HG03442 (cell line): ENCODE measurements at regions not wholly inside any gene's neighbourhood (a gene's known extent, or its start where the extent isn't known, plus 50 kb on each side); places are given as distances from the start of the nearest gene placed in this dataset.
"Not testable (repeated sequence)": the region's sequence is repeated elsewhere in the genome, so short reads cannot be mapped to it uniquely, and the experiment has no call there.

Experiments
- ATAC-seq: cut with Tn5 transposase; IDR thresholded peaks from one replicate; pipeline ENCODE4 v1.9.1; 2021; ENCODE audit warnings: mild to moderate bottlenecking, moderate library complexity; ENCODE audit not compliant: unreplicated experiment

DNA sequence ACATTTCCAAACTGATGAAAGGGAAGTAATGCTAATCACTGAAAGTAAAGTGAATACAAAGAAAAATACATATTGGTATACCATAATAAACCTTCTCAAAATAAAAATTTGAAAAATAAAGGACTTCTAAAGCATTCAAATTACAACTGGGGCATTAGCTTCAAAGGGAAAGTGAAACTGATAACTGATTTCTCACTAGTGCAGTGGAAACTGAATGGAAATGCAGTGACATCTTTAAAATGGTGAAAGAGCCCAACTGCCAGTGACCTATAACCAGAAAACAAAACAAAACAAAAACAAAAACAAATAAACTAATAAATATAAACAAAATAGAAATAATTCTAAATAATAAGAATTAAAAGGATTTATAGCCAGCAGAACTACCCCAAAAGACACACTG is 297.5 kb upstream of the GRIN3A start:
- ATAC-seq, result peak; percentile 77

GRCh38 chr9:102032614-102033013 is 294.2 kb upstream of the GRIN3A start:
- ATAC-seq, result no peak

DNA sequence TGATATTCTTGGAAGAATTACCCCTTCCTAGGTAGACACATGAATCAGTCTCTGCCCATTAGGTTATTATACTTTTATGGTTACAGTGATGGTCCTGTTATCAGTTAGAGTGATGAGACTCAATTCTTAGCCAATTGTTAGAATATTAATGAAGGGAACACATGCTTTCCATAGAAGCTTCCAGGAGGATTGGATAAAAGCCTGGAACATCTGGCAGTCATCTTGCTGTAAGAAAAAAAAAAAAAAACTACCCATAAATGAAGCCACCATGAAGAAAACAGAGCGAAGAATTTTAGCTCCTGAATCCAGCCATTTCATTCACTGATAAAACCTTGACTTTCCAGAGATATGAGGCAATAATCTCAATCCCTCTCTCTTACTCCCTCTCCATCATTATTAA is 262.5 kb upstream of the GRIN3A start:
- no peak for ATAC-seq

DNA sequence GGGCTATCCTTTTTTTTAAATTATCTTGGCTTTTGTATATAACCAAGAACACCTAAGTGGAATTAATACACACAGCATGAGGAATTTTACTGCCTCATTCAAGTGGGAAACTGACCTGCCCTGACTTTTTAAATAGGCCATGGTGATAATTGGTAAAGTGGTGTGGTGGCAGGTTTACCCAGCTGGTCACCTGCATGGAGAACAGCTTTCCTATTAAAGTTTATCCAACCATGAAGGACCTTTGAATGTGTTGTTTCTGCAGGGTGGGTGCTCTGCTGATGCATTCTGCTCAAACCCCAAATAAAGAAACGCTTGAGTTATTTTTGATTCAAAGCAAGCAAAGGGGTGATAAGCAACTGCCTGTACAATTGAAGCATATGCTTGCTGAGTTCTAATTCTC is 261.0 kb upstream of the GRIN3A start:
- no peak for ATAC-seq

DNA sequence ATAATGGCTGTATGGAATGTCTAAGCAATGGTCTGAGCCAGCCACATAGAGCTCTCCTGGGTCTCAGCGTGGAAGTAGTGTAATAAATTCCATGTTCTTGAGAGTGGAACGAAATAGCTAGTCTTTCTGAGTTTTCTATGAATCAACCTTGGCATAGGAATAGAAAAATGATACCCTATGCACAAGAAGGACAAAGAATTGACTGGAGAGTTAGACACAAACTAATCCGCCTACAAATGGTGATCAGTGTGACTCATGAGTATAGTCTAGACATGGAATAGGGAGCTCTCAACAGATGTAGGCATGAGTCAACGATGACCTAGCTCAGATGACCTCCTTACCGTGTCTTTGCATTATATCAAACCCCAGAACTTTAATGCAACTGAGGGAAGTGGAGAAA is 256.8 kb upstream of the GRIN3A start:
- no peak for ATAC-seq

DNA sequence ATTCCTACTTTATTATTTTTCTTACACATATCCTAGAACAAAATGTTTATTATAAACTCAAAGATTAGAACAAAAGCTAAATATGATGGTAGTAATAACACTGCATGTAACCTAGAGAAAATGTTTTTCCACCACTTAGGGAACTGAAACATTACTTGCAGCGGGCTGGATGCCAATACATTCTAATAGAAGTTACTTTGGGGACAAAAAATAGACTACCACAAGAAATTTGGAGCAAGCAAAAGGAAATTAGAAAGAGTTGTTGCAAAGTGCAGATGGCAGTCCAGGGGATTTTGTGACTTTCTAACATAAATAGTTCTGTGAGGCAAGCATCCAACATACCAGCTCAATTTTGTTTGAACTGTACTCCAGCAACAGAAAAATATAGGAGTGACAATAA is 255.3 kb upstream of the GRIN3A start:
- ATAC-seq, result no peak

DNA sequence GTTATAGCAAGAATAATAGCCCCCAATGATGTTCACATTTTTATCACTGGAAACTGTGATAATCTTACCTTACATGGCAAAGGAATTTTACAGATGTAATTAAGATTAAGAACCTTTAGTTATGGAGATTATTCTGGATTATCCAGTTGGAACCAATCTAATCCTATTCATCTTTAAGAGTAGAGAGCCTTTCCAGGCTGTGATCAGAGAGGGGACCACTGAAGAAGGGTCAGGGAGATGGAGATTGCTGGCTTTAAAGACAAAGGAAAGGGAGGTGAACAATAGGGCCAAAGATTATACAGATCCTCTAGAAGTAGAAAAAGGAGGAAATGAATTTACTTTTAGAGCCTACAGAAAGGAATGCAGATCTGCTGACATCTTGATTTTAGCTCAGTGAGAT is 253.5 kb upstream of the GRIN3A start:
- ATAC-seq, result no peak

- peak; percentile 83 for ATAC-seq
Measured at GRCh38 chr9:101977614-101978210, 239.3 kb upstream of the GRIN3A start.

- no peak for ATAC-seq
Measured at GRCh38 chr9:101970609-101971008, 232.2 kb upstream of the GRIN3A start.

GRCh38 chr9:101968392-101968791 is 229.9 kb upstream of the GRIN3A start:
- no peak for ATAC-seq

DNA sequence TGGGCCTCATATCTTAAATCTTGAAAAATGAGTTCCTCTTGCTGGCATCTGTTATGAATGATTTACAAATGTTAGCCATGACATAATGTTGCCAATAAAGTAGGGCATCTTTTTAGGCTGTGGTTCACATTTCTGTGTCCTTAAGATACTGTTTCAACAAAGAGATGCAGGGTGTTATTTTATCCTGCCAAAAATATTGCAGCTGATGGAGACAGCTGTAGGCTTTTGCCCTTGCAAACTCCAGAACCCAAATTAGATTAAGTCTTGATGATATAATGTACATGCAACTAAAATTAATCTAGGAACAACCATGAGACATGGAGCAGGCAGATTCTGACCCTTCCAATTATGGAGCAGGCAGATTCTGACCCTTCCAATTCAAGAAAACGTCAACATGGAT is 228.2 kb upstream of the GRIN3A start:
- no peak for ATAC-seq

- ATAC-seq, result no peak
Measured at GRCh38 chr9:101957705-101958104, 219.3 kb upstream of the GRIN3A start.

DNA sequence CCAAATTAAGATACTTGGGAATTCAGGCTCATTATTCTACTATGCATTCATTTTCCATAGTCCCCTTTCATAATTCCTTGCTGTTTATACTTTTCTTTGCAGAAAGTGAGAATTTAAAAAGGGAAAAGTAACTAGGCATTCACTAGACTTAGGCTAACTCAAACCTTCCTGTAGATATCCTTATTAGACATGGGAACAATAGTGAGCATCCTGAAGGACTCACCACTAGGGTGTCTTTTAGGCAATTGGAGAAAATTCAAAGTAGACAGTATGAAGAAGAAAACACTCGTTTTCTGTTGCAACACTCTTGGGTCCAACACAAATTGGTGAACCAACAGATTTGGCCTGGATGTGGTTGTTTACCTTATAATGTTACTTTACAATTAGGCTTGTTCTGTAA is 213.2 kb upstream of the GRIN3A start:
- no peak for ATAC-seq

DNA sequence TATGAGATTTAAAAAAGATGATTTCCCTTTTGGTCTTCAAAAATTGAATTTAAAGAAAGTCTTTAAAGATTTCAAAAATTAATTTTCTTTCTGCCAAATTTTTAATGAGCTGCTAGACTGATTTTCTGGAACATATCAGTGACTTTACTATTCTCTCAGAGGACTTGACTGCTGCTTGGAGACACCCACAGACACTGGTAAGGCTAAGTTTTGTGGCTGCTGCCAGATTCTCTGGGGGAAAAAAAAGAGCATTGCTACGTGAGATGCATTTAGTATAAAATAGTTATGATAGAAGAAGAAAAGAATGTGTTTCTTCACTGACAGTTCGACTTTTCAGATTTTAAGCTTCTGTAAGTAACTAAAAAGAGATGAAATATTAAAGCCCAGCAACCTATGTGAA is 193.3 kb upstream of the GRIN3A start:
- ATAC-seq, result no peak

DNA sequence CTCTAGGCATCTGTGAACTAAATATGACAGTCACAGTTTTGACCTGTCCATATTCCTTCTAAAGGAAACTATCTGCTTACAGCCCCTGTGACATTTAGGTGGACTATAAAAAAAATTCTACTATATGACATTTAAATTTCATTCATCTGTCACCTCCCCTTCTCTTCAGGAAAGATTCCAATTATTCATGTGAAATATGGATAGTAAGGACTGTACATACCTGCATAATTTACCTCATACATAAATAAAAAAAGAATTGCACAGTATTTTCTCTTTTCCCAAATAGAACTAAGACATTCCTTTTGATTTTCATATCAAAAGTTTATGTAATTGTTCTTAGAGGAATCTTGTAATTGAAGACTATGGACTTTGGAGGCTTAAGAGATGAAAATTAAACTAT is 192.3 kb upstream of the GRIN3A start:
- no peak for ATAC-seq

DNA sequence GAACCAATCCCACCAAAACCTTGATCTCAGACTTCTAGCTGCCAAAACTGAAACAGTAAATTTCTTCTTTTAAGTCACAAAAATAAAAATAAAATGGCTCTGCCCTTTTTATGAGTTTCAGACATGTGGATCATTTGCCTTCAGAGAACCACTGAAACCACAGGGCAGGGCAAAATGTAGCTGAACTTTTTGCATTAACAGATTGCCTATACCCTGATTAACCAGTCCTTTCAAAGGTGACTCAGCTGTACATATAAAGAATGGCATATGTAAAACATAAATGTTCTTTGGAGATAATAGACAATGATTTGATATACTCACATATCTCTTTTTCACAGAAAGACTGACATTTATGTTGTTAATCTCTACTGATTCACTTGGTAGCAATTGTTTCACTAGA is 187.1 kb upstream of the GRIN3A start:
- ATAC-seq, result no peak

DNA sequence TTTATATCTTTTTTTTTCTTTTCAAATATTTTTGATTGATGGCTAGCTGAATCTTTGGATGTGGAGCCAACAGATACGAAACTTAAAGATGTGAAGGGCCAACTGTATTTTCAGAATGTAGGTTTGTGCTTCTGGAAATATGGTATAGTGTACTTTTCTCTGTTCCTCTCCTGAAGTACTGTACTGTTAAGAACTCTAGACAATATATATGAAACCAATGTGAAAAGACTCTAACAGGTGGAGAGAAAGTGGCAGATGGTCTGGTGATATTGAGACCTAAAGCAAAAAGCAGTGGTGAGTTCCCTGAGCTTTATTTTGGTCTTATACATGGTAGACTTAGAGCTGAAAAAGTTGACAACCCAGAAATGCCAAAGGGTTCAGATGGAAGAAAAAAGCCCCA is 185.0 kb upstream of the GRIN3A start:
- ATAC-seq, result no peak

- ATAC-seq, result not testable (repeated sequence)
Measured at GRCh38 chr9:101916948-101917347, 178.5 kb upstream of the GRIN3A start.

GRCh38 chr9:101915482-101915881 is 177.0 kb upstream of the GRIN3A start:
- ATAC-seq, result no peak

- ATAC-seq, result no peak
Measured at GRCh38 chr9:101912698-101913097, 174.3 kb upstream of the GRIN3A start.

DNA sequence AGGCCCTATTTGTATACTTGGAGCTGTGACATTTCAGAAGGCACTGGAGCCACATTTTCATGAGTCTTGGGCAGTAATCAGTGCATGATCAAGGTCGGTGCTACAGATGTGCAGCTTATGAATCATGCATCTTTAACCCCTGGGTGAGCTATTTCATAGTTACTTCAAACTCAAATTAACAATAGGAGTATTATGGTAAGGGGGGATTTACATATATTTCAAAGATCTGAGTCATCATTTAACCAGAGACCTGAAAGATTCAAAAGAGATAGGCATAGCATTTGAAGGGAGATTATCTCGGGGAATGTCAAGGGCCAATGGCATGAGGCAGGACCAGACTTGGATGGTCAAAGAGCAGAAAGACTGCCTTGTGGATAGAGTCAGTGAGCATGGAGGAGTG is 169.0 kb upstream of the GRIN3A start:
- ATAC-seq, result no peak

DNA sequence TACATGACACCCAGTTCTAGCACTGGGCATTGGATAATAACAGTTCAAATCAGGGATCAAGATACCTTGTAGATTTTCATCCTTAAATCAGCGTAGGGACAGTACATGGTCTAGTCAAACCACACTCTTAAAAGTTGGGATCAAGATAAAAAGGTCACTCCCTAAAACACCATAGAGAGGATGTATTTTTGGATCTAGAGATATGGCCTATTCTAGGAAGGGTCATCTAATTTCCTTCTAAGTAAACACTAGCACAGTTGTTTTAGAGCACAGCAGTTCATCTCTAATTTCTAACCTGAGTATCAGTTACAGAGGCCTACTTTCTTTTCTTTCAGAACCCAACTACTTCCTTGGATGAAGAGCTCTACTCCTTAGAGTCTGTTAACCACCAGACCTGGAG is 166.4 kb upstream of the GRIN3A start:
- no peak for ATAC-seq

DNA sequence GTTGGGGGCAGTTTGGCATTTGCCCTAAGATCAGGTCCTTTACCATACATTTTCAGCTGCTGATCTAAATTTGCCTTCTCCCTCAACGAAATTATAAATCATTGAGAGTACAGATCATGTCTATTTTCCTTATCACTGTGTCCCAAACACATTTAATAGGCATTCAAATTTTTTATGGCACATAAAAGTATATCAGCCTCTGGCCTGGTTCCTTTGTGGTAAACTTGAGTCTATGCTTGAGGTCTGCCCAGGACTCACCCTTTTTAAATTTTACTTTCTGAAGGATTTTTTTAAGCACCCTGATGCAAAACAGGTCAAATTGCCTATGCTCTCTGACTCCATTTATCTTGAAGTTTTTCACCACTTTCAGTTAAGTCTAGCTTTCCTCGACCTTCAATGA is 163.6 kb upstream of the GRIN3A start:
- no peak for ATAC-seq

DNA sequence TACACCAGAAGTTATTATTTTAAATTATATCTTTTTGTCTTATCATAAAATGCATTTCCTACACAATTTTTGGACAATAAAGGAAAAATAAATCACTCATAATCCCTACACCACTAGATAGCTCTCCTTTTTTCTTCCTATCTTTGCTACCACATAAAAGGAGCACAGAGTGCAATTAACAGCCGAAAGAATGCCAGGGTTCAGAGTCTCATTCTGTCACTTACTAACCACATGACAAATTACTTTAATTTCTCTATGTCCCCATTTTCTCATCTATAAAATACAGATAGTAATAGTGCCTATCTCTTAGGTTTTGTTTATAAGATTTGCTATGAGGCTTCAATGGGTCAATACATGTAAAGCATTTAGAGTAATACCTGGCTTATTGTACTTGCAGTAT is 158.7 kb upstream of the GRIN3A start:
- ATAC-seq, result no peak
